NCI-H1417 treated with DMSO at 0.1 percent for 48 hours (cell line): ENCODE measurements at regions not wholly inside any gene's neighbourhood (a gene's known extent, or its start where the extent isn't known, plus 50 kb on each side); places are given as distances from the start of the nearest gene placed in this dataset.
A peak's percentile ranks its signal among the peaks of the same experiment; 100 is the strongest.
"Not testable (repeated sequence)": the region's sequence is repeated elsewhere in the genome, so short reads cannot be mapped to it uniquely, and the experiment has no call there.

Experiments used
- DNase-seq: peaks from one replicate; lab custom pipeline; 2025; lab: John Stamatoyannopoulos, UW

DNA sequence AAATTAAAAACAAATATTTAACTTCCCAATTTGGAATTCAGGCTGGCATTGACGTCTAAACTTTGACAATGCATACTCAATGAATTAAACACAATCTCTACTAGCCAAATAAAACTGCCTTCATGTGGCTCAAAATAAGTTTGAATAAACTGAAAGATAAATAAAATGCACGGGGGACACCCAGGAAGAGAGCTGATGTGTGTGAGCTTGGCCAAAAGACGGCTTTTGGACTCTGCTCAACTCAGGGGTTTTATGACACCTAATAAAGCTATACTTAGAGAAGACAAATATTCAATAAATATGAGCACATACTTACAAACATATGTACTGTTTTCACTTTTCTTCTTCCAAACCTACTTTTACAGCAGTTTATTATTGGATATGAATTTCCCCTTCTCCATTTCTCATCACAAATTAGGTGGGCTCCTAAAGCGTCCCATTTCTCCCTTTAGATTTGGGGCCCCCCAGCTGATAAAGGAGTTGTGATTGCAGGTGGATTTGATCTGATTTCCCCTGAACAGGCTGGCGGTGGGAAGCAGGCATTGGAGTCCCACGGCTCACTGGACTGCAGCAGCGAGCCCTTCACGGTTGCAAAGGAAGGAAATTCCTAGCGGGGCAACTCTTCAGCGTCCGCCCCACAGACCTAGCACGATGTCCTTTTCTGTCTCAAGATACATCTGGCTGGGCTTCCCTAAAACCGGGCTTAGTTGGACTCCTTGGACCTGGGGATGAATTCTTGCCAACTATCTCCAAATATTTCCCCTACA, 79.6 kb downstream of the INSIG1 start:
- DNase-seq: no peak

DNA sequence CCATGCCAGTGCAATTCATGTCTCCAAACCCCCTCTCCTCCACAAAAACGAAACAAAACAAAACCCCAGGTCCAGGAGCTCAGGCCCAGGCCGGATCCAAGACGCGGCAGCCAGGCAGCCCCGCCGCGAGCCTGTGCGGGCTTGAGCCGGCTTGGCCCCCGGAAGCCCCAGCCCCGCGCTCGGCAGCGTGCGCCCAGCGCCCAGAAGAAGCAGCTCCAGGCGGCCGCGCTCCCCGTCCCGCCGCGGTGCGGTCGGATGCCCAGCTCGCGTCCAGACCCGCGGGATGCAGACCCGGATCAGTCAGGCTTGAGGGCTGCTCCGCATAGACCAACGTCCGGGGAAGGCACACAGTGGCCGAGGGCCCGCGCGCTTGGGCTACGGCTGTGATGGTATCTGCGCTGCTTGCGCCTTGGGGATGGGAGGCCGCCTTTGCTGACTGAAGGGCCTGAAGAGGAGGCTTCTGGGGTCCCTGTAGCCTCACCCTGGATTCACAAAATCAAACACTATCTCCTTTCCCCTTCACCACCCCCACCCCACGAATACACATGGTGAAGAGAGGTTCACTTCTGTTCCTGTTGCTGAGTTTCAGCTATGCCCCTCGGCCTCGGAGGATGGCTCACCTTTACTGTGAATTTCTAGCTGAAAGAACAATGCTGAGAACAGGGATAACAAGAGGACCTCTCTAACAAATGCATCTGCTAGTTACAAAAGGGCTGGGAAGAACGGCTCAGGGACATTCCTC, 79.9 kb upstream of the EN2 start:
- DNase-seq: no peak

DNA sequence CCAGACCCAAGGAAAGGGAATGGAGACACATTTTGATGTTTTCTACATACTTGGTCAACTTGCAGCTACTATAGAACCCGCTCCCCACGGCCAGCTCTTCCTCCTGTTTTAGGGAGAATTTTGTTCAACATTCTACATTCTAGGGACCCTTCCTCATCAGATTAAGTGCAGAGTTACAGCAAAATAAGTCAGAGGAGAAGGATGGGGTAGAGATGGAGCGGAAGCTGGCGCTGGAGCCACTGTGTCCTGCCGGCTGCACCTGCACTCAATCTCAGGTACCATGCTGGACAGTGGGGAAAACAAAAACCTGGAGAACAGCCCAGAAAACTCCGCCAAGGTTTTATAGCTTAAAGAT, 79.4 kb upstream of the EN2 start:
- DNase-seq: no peak

DNA sequence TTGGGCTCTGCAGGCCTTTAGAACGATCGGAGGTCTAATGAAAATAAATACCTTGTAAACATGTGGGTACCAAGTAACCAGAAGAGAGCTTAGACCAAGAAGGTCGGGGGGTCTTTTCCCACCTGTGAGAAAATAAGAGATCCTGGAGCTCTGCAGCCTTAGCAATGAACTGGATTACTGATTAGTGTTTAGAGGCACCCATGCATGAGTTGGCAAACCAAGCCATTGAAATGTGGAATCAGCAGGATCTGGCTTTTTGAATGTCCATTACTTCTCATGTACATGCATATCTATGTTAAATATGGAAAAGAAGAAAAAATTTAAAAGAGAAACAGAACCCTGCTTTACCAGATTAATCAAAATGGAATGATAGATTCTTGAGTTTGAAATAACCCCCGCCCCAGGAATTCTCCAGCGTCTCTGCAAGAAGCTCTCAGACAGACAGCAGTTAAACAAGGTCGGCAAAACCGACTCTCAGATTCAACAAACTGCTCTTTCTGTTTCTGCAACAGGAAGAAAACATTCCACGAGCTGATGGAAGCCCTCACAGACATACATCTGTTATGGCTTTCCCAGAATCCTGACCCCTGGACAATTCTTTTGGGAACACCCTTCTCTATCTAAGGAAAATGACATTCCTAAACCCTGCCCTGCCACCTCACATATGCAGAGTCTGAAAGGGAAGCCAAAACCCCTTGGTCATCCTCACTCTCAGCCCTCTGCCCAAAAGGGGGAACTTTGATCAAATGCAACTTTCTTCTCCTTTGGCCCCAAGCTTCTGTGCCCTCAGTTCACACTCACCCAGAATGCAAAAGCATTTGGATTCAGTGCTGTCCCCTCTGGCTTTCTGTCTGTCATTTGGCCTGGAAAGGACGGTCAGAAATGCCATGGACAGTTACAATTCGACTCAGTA, 78.7 kb upstream of the EN2 start:
- DNase-seq: no peak

DNA sequence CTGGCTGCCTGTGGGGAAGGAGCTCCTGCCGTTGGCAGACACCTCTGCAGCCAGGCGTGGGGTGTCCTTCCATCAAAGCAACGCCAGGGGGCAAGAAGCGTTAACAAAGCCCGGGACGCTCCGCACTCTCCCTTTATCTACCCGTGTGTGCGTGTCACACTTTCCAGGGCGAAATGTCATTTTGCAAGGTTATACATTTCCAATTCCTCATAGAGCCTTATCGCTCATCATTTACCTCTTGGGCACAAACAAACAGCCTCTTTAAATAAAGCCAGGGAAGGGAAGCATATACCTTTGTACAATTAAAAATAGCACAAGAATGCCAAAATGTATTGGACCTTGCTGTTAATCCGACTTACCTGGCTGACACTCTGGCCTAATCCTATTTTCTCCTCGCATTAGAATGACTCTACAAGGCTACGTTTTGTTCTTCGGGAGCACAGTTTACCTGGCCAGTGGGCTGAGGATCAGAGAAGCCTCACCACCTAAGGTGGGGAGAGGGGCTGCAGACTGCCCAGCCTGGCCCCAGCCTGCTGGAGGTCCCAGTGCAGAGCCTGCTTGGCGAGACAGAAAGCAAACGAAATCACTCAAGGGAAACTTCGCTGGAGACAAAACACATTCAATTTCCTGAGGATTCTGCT, 77.6 kb upstream of the EN2 start:
- DNase-seq: peak; percentile 36

DNA sequence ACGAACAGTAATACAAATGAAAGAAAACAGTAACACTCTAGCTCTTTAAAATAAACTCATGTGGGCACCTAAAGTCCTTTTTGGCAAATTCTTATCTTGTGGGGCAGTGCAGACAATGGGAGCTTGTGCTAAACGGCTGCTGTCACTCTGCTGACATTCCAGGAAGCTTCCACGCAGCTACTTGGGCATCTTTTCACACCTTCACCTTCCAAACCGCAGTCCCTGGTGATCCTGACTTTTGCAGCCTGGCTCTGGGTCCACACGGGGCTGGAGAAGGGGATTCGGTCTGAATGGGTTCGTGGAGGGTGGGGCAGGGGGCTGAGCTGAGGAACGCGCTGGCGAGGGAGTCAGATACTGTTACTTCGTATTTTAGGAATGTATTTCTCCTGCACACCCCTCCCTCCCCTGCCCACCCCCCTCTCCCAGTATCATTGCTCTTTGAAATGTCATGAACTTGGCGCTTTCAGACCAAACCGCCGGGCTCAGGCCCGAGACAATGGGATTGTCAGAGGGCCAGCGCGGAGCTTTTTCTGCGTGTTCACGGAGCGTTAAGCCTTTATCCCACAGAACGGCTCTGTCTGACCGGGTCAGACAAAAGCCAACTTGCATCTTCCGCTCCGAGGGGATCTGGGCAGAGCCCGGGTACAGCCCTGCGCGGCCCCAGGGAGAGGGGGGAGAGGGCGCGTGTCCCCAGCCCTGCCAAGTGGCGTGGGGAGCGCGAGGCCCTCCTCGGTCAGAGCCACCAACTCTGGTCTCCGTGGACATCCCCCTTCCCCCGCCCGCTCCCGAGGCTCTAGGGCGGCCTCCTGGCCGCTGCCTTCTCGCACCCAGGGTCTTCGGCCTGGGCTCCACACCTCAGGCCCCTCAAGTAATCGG, 76.7 kb upstream of the EN2 start:
- DNase-seq: no peak

DNA sequence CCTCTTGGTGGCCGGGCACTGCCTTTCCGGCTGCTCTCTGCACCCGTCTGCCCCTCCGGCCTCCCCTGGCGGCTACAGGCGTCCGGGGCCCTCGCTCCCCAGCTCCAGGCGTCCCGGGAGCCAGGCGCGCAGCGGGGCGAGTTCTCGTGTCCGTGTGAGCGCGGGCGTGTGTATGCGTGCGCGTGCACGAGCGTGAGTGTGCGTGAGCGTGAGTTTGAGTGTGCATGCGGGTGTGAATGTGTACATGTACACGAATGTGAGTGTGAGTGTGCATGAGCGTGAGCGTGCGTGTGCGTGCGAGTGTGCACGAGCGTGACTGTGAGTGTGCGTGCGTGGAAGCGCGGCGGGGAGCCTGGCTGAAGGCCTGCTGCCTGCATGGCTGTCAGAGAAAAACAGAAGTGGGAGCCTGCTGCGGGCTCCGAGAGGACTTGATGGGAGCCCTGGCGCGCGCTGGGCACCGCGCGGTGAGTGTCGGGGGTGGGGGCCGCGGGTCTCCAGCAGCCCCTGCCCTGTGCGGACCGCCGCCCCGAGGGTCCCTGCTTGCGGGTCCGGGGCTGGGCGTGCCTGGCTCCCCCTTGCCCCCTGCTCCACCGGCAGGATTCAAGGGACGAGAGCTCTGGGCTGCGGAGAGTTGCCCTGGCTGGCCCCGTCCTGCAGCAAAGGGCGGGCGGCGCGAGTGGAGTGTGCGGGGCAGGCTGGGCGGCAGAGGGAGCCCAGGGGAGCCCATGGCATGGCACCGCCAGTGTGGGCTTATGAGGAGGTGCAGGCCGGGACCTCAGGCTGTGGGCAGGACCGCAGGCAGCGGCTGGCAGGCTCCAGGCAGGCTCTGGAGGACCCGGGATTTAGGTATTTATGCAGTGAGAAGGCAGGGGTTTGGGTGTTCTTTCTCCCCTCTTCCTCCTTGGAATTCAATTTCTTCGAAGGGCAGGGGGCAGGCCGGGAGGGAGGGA, 75.8 kb upstream of the EN2 start:
- DNase-seq: no peak

DNA sequence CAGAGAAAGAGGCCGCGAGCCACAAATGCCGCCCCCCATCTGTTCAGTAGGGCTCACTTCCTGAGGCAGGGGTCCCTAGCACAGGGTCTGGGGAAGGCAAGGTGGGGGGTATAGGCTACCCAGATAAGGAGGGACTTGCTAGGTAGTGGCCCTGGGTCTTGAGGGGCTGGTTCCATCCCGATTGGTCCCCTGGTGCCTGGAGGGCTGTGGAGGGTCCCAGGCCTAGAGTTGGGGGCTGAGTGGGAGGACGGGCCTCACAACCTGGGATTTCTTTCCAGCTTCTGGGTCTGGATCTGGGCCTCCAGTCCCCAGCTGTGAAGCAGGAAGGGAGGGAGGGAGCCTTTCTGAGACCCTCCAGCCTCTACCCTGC, 75.1 kb upstream of the EN2 start:
- DNase-seq: no peak

DNA sequence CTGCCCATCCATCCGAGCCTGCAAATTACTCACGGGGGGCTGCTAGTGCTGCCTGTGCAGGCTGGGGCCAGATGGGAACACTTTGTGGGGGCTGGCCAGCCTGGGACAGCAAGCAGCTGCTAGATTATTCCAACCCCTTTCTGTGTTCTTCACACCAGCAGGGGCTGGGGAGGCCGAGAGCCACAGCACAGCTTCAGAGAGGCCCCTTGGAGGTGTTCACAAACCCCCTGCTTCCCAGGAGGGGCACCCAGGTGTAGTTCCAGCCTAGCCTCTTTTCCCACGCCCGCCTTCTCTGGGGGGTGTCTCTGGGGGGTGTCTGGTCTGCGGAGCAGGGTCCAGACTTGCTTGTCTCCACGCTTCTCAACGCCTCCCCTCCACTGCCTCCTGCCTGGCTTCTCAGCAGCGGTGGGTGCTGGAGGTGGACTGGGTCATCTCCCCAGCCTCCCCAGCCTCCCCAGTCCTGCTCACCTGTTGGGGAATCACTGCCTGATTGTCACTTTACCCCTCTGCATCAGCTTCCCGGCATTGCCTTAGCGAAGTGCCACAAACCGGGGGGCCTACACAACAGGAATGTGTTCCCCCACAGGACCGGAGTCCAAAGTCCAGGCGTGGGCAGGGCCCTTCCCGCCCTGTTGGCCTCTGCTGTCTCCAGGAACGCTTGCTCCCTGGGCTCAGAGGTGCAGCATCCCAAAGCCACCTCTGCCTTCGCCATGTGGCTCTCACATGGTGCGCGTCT, 74.0 kb upstream of the EN2 start:
- DNase-seq: no peak

DNA sequence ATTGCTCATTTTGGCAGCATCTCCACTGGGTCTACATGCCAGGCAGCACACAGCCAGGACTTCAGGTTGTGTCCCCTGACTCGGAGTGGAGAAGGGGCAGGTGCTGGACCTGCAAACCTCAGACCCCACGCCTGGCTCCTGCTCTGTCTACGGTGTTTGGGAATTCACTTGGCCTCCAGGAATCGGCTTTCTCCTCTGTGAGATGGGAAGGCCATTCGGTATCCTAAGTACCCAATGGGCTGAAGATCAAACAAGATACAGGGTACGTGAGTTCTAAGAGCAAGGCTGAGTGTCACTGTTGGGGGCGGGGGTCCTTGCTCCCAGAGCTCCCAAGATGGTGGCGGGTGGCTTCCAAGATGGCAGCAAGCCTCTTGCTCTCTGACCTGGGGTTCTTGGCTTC, 73.2 kb upstream of the EN2 start:
- no peak for DNase-seq

DNA sequence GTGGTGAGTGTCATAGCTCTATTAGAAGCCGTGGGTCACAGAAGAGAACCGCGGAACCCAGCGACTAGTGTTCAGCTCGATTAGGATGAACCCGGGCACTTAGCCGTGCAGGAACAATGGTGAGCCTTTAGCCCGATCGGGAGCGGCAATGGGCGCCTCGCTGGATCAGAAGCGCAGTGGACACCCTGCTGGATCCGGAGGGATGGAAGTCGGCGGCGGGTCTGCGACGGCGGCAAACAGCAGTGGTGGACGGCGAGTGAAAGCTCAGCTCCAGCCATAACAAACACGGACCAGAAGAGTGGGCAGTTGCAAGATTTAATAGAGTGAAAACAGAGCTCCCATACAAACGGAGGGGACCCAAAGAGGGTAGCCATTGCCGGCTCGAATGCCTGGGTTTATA, 72.7 kb upstream of the EN2 start:
- not testable (repeated sequence) for DNase-seq

DNA sequence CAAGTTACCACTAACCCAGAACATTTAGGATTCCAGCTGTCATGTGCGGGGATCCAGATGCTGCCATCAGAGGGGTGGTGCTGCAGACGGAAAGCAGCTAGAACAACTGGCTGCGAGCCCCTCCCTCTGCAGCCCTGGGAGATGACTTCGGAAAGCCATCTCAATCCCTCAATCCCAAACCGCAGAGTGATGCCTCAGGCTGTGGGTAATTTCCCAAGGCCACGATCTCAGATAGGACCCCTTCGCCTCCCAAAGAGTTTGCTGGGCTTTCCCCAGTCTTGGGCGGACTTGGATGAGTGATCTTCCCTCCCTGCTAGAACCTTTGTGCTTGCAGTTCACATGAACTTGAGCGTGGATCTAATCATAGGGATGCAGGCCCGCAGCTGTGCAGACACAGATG, 71.3 kb upstream of the EN2 start:
- DNase-seq: no peak

DNA sequence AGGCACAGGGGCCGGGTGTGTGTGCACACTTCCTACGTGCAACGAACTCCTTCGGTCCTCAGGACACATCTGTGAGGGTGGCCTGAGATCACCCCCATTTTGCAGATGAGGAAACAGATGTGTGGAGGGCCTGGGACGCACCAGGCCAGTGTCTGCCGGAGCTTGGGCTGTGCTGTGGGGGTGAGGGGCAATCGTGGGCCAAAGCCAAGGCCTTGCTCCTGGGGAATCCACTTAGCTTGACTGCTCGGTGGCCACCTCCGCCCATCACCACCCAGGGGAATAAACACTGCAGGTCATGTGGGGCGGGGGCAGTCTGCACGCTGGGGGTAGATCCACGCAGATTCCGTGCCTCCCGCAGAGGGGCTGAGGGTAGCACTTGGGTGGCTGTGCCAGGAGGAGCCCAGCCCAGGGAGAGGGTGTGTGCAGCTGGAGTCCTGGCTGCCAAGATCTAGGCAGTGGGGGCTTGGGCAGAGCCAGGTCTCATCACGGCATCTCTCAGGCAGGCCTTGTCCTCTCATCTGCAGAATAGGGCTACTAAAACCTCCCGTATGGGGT, 70.8 kb upstream of the EN2 start:
- DNase-seq: no peak

DNA sequence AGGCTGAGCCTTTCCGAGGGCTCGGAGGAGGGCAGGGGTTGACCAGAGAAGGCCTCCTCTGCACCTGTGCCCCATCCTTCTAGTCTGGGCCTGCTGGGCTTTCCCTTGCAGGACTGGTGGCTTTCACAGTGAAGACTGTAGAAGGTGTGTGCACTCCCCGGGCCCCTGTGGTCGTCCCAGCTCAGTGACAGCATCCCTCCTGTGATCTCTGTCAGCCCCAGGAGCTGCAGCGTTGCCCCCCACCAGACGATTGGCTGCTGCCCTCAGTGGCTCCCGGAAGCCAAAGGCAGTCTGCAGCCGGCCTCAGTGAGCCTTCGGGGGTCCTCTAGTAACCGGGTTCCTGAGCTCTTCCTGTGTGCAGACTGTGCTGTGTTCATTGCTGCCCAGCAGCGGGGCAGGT, 69.4 kb upstream of the EN2 start:
- no peak for DNase-seq

DNA sequence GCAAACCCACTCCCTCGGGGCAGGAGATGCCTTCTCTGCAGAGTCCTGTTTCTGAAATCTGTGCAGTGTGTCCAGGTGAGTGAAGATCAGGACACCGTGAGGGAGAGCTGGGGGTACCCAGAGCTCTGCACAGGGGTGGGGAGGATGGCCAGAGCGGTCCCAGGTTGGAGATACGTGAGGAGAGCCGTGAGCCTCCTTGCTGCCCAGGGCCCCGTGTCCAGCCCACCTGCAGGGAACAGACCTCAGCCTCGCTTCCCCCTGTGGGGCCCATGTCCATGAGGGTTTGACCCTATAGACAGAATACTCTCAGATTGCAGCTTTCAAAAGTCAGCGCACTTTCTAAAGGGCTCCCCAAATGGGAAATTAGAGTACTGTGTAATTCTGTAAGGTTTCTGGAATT, 66.5 kb upstream of the EN2 start:
- no peak for DNase-seq

DNA sequence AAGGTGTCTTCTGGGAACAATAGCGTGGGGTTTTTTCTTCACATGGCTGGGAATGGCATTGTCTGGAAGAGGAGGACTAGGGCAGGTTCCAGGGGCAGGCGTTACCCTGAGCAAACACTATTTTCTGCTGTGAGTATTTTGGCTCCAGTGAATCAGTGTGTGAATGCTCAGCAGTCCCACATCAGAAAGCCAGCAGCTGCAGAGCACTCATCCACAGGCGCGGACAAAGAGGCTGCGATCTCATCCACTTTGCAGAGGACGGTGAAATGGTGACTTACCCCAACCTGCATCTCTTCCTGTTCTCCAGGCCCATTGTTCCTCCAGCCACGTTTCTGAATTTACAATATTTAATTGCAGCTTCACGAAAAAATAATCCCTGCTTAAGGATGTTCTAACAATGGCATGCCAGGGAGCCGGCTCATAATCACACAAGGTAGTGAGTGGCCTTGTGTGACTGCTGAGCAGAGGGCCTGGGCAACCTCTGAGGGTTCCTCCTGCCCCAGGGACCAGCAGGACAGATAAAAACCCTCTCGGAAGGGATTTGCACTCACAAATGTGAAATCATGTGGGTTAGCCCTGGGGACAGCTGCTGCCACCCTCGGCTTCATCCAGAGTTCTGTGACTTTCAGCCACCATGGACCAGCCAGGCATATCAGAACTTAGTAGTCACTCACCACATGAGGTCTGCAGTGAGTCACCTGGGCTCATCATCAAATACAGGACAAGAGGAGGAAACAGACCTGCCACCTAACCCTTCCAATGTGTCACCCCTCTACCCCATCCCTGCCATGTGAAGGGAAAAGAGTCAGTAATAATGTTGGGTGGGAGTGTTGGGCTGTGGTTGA, 65.0 kb upstream of the EN2 start:
- DNase-seq: no peak

DNA sequence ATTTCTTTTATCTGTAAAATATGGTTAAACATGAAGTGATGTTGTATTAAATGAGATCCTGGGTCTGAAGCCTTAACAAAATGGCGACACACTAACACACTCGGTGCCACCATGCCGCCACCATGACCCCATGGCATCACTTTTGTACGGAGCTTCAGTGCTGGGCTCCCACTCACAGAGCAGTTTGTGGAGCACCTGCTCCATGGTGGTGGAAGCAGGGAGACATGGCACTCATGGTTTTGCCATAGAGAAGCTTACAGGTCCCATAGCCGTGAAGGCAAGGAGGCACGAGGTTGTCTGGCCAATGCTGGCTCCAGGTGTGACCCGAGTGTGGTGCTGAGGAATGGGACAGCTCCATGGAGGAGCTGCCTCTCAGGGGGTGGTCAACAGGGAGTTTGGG, 63.5 kb upstream of the EN2 start:
- no peak for DNase-seq

DNA sequence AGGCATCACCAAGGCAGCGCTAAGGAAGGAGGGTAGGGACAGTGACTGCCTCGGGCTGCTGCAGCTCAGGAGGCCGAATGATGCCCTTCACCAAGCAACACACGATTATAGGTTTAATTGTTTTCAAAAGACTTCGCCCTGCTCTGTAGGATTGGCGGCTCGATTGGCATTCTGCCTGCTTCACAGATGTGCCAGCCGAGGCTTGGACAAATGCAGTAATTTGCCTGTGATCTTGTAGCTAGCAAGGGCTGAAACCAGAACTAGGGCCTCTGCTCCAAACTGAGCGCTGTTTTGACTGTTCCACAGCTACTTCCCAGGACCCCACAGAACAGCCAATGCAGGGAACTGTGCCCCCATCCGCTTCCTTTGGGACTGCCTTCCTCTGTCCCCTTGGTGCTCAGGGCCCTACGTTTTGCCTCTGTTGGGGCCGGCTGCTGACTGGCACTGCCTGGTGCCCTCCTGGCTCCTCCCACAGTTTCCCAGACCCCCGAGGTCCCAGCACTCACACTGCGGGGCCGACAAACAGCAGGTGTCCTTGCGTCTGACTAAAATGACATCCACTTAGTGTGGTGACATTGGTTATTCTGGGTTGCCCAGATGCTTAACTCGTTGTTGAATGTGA, 62.6 kb upstream of the EN2 start:
- no peak for DNase-seq
